Spleen (tissue), 11 donors: ENCODE measurements at regions not wholly inside any gene's neighbourhood (a gene's known extent, or its start where the extent isn't known, plus 50 kb on each side); places are given as distances from the start of the nearest gene placed in this dataset.

Experiments used
- DNase-seq: peaks from one replicate; pipeline ENCODE4 v3.0.0-alpha.2; 2020
- H3K27ac ChIP-seq, 8 donors: fragments of 200-600 bp; sonication (generic) in 7 of 8; 1 replicate in 4 of 8; 2 replicates in 4 of 8; pipeline versions ENCODE4 v1.5.0 to v1.8.0; 2016 to 2021; ENCODE audit warnings: inconsistent platforms in 4 of 8, mild to moderate bottlenecking in 4 of 8, moderate library complexity in 1 of 8
- H3K27me3 ChIP-seq, 7 donors: fragments of 200-600 bp; sonication (generic) in 6 of 7; replicated peaks in 1 of 7; 1 replicate in 4 of 7; 2 replicates in 3 of 7; pipeline versions ENCODE4 v1.5.0 to v1.8.0; 2016 to 2021; ENCODE audit warnings: inconsistent platforms in 3 of 7, mild to moderate bottlenecking in 1 of 7
- H3K36me3 ChIP-seq, 6 donors: fragments of 200-600 bp; sonication (generic) in 5 of 6; 1 replicate in 4 of 6; 2 replicates in 2 of 6; pipeline versions ENCODE4 v1.5.0 to v1.8.0; 2016 to 2021; ENCODE audit warnings: inconsistent platforms in 2 of 6
- H3K4me1 ChIP-seq, 6 donors: fragments of 200-600 bp; sonication (generic) in 5 of 6; 1 replicate in 3 of 6; 2 replicates in 3 of 6; pipeline versions ENCODE4 v1.5.0 to v1.8.0; 2016 to 2021; ENCODE audit warnings: inconsistent platforms in 3 of 6
- H3K4me3 ChIP-seq, 8 donors: fragments of 200-600 bp; sonication (generic) in 7 of 8; 1 replicate in 4 of 8; 2 replicates in 4 of 8; pipeline versions ENCODE4 v1.5.0 to v1.8.0; 2016 to 2021; ENCODE audit warnings: inconsistent platforms in 4 of 8, mild to moderate bottlenecking in 4 of 8, moderate library complexity in 2 of 8
- H3K9me3 ChIP-seq, 8 donors: fragments of 200-600 bp; sonication (generic) in 7 of 8; 1 replicate in 4 of 8; 2 replicates in 4 of 8; pipeline versions ENCODE4 v1.5.0 to v1.8.0; 2016 to 2021; ENCODE audit warnings: inconsistent platforms in 4 of 8
- POLR2A ChIP-seq, 3 donors: fragments of 450-650 bp; IDR thresholded peaks; one replicate each; pipeline ENCODE4 v1.5.1; 2017; ENCODE audit warnings: antibody characterized with exemption in 3 of 3, mild to moderate bottlenecking in 1 of 3
- POLR2AphosphoS5 ChIP-seq, 3 donors: sonication (generic); formaldehyde crosslinking; IDR thresholded peaks; one replicate each; pipeline ENCODE4 v1.5.1; 2017; ENCODE audit warnings: antibody characterized with exemption in 3 of 3
- WGBS, 5 donors: extraction: QIAGEN DNeasy Blood & Tissue Kit in 3 of 5; methylation state at CpG; one replicate each; pipeline versions ENCODE4 v1.1.5 to v1.1.7; 2013 to 2018; 5-methylcytosine and 5-hydroxymethylcytosine counted together
- intact Hi-C: fragments of 100-400 bp; cut with DNase I; formaldehyde crosslinking; loops from one replicate; pipeline ENCODE4 v1.15.0; 2023; ENCODE audit warnings: low total_unique reads
- TF ChIP-seq, protein P1 (sequence below), 11 experiments: fragments of 200-600 bp in 7 of 11; fragments of 450-650 bp in 4 of 11; sonication (generic) in 4 of 11; IDR thresholded peaks in 8 of 11; conservative IDR thresholded peaks in 3 of 11; 1 replicate in 7 of 11; 2 replicates in 4 of 11; pipeline versions ENCODE4 v1.4.0 to v1.8.0; 2016 to 2021; ENCODE audit warnings: antibody characterized with exemption in 11 of 11, inconsistent platforms in 4 of 11, mild to moderate bottlenecking in 1 of 11
- donor health status: healthy with polysubstance abuse.
- donor health status: DM: no; HTN: no; CAD: no; lungs with moderate emphysema.
- donor health status: DM: no; HTN: no; CAD: no.
- donor health status: Bipolar disorder and iron deficiency.
- donor health status: healthy.
- donor health status: DM: no; HTN: no; CAD: no.
- donor health status: DM: yes; HTN: yes; CAD: no.

DNA sequence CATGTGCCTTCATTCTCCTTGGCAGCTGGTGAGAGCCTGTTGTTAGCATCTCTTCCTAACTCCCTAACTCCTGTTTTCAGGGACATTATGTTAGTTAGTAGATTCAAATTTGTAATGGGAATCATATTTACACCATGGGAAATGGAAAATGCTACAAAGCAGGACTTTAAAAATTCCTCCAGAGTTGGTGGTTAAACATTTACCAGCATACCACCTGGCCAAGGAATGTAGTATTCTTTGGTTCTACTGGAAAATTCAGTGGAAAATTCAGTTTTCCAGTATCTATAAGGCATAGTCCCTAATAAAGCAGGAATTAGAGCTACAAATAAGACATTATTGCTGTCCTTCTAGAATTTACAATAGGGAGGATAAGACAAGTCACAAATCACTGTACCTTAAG is 291.7 kb downstream of the GPD2 start:
- H3K36me3 ChIP-seq: no peaks in the 10 kb centered on the region
- H3K4me1 ChIP-seq: no peaks in the 10 kb centered on the region
- no peak overlapping the region for H3K27ac ChIP-seq
- no peaks in the 10 kb centered on the region for H3K9me3 ChIP-seq
- intact Hi-C loops: no loop called here
- no peak overlapping the region for H3K4me3 ChIP-seq
- no peak for DNase-seq
- H3K27me3 ChIP-seq: no peaks in the 10 kb centered on the region
- TF ChIP-seq POLR2AphosphoS5 (IDR thresholded peaks at IDR 0.05): no peak
- TF ChIP-seq, protein P1, sequence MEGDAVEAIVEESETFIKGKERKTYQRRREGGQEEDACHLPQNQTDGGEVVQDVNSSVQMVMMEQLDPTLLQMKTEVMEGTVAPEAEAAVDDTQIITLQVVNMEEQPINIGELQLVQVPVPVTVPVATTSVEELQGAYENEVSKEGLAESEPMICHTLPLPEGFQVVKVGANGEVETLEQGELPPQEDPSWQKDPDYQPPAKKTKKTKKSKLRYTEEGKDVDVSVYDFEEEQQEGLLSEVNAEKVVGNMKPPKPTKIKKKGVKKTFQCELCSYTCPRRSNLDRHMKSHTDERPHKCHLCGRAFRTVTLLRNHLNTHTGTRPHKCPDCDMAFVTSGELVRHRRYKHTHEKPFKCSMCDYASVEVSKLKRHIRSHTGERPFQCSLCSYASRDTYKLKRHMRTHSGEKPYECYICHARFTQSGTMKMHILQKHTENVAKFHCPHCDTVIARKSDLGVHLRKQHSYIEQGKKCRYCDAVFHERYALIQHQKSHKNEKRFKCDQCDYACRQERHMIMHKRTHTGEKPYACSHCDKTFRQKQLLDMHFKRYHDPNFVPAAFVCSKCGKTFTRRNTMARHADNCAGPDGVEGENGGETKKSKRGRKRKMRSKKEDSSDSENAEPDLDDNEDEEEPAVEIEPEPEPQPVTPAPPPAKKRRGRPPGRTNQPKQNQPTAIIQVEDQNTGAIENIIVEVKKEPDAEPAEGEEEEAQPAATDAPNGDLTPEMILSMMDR (IDR thresholded peaks at IDR 0.05 in 8 of 11, conservative IDR thresholded peaks at IDR 0.05 in 3 of 11): no peak
- TF ChIP-seq POLR2A (IDR thresholded peaks at IDR 0.05): no peak

DNA sequence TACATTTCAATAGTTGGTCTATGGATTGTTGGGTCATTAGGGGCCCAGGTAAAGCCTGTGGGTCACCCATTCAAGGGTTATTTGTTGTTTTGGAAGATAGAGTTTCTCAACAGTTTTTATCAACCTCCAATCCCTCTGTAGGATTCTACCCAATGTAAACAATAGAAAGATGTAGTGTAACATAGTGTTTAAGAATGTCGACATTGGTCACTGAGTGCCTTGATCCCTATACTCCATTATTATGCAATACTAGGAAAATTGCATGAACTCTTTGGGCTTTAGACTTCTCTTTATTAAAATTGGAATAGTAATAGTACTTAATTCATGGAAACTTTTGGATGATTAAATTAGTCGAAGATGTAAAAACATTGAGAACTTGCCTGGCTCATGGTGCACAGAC is 292.1 kb downstream of the GPD2 start:
- Histone ChIP-seq H3K27me3 (no peaks in the 10 kb centered on the region), H3K9me3 (no peaks in the 10 kb centered on the region), H3K27ac (no peak overlapping the region), H3K4me3 (no peak overlapping the region), H3K4me1 (no peaks in the 10 kb centered on the region), H3K36me3 (no peaks in the 10 kb centered on the region)
- TF ChIP-seq, protein P1 (IDR thresholded peaks at IDR 0.05 in 8 of 11, conservative IDR thresholded peaks at IDR 0.05 in 3 of 11): no peak
- TF ChIP-seq POLR2AphosphoS5 (IDR thresholded peaks at IDR 0.05): no peak
- no peak for TF ChIP-seq POLR2A (IDR thresholded peaks at IDR 0.05)
- DNase-seq: no peak
- WGBS, 5 donors: 85 to 91% (median 90%) methylated on average over 2 of the region's 2 CpGs
- intact Hi-C loops: no loop called here

DNA sequence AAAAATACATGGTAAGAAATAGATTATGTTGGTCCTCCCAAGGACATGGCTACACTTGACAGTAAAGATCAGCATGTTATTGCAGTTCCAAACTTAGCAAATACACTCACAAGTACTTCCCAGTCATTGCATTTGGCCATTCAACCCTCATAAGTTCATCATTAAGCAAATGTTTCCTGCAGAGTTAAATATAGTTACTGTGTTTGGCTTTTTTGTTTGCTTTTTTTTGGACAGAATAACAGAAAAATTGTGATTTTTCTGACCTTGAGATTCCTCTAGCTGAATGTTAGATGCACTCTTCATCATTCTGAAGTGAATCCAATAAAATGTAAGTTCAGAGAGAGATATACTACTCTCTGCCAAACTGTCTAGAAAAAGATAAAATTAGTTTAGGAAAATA is 295.3 kb downstream of the GPD2 start:
- Histone ChIP-seq H3K9me3 (no peaks in the 10 kb centered on the region), H3K4me3 (no peak overlapping the region), H3K4me1 (no peaks in the 10 kb centered on the region), H3K27ac (no peak overlapping the region), H3K27me3 (no peaks in the 10 kb centered on the region), H3K36me3 (no peaks in the 10 kb centered on the region)
- no peak for DNase-seq
- TF ChIP-seq POLR2AphosphoS5 (IDR thresholded peaks at IDR 0.05) (no peak), POLR2A (IDR thresholded peaks at IDR 0.05) (no peak)
- TF ChIP-seq, protein P1 (IDR thresholded peaks at IDR 0.05 in 8 of 11, conservative IDR thresholded peaks at IDR 0.05 in 3 of 11): no peak
- intact Hi-C loops: no loop called here

DNA sequence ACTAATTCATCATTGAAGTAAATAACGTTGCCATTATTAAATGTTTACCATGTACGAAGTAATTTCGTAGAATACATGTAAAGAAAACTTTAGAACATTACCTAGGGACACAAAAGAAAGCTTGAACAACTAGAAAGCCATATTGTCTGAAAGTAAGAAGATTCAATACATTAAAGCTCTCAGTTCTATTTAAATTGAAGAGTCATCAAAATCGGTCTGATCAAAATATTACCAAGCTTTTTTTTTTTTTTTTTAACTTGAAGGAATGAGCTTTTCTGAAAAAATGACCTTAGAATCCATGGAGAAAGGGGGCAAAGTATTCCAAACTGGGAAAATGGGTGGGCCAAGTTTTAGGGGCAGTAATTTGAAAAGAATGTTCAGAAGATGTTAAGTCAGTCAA is 300.8 kb downstream of the GPD2 start:
- TF ChIP-seq, protein P1 (IDR thresholded peaks at IDR 0.05 in 8 of 11, conservative IDR thresholded peaks at IDR 0.05 in 3 of 11): no peak
- no peak for TF ChIP-seq POLR2A (IDR thresholded peaks at IDR 0.05)
- no peak for TF ChIP-seq POLR2AphosphoS5 (IDR thresholded peaks at IDR 0.05)
- no peak overlapping the region for H3K4me3 ChIP-seq
- H3K9me3 ChIP-seq: no peaks in the 10 kb centered on the region
- H3K4me1 ChIP-seq: no peaks in the 10 kb centered on the region
- WGBS, 5 donors: 77 to 83% (median 78%) methylated on average over 4 of the region's 4 CpGs
- H3K27me3 ChIP-seq: no peaks in the 10 kb centered on the region
- intact Hi-C loops: no loop called here
- no peaks in the 10 kb centered on the region for H3K36me3 ChIP-seq
- no peak for DNase-seq
- H3K27ac ChIP-seq: no peak overlapping the region
